ENCODE measurements at regions not wholly inside any gene's neighbourhood (a gene's known extent, or its start where the extent isn't known, plus 50 kb on each side); places are given as distances from the start of the nearest gene placed in this dataset.
"Not testable (repeated sequence)": the region's sequence is repeated elsewhere in the genome, so short reads cannot be mapped to it uniquely, and the experiment has no call there.

GRCh38 chr12:45518291-45519235 lies 210.9 kb upstream of the ARID2 start:
- H3K27ac ChIP-seq (ENCODE audit: low read depth, low read length): no peak overlapping the region
- no peaks in the 10 kb centered on the region for H3K36me3 ChIP-seq (ENCODE audit: control insufficient read depth, insufficient read depth, low read length)
- no peaks in the 10 kb centered on the region for H3K27me3 ChIP-seq (ENCODE audit: control insufficient read depth, insufficient read depth, low read length)
- H3K4me3 ChIP-seq (ENCODE audit: low read depth, low read length): no peak overlapping the region
- peak in 1 of 6 donors; percentile 85 for DNase-seq (ENCODE audit: low read depth in 4 of 6, low spot score in 6 of 6)
- no peaks in the 10 kb centered on the region for H3K9me3 ChIP-seq (ENCODE audit: control insufficient read depth, insufficient read depth, low read length)
- no peaks in the 10 kb centered on the region for H3K4me1 ChIP-seq (ENCODE audit: control insufficient read depth, insufficient read depth, low read length)
- 55% methylated on average over 6 of the region's 10 CpGs for WGBS (ENCODE audit: insufficient coverage)

- H3K27ac ChIP-seq (ENCODE audit: low read depth, low read length): no peak overlapping the region
- H3K36me3 ChIP-seq (ENCODE audit: control insufficient read depth, insufficient read depth, low read length): no peaks in the 10 kb centered on the region
- no peaks in the 10 kb centered on the region for H3K27me3 ChIP-seq (ENCODE audit: control insufficient read depth, insufficient read depth, low read length)
- 96% methylated on average over 3 of the region's 3 CpGs for WGBS (ENCODE audit: insufficient coverage)
- H3K4me1 ChIP-seq (ENCODE audit: control insufficient read depth, insufficient read depth, low read length): no peaks in the 10 kb centered on the region
- no peak overlapping the region for H3K4me3 ChIP-seq (ENCODE audit: low read depth, low read length)
- DNase-seq (ENCODE audit: low read depth in 4 of 6, low spot score in 6 of 6): no peak
- H3K9me3 ChIP-seq (ENCODE audit: control insufficient read depth, insufficient read depth, low read length): peaks cover 4% of the 10 kb centered on the region
Measured at GRCh38 chr12:45522227-45522626, 207.3 kb upstream of the ARID2 start.

GRCh38 chr12:45526823-45527222 lies 202.7 kb upstream of the ARID2 start:
- H3K27ac ChIP-seq (ENCODE audit: low read depth, low read length); H3K9me3 ChIP-seq (ENCODE audit: control insufficient read depth, insufficient read depth, low read length); H3K27me3 ChIP-seq (ENCODE audit: control insufficient read depth, insufficient read depth, low read length); H3K36me3 ChIP-seq (ENCODE audit: control insufficient read depth, insufficient read depth, low read length); H3K4me3 ChIP-seq (ENCODE audit: low read depth, low read length); H3K4me1 ChIP-seq (ENCODE audit: control insufficient read depth, insufficient read depth, low read length); DNase-seq (ENCODE audit: low read depth in 4 of 6, low spot score in 6 of 6): not testable (repeated sequence)
- no CpG with 5 or more reads among the region's 1 CpG for WGBS (ENCODE audit: insufficient coverage)

GRCh38 chr12:45532113-45532512 lies 197.4 kb upstream of the ARID2 start:
- DNase-seq (ENCODE audit: low read depth in 4 of 6, low spot score in 6 of 6): no peak
- H3K27me3 ChIP-seq (ENCODE audit: control insufficient read depth, insufficient read depth, low read length): no peaks in the 10 kb centered on the region
- WGBS (ENCODE audit: insufficient coverage): 43% methylated on average over 4 of the region's 4 CpGs
- H3K9me3 ChIP-seq (ENCODE audit: control insufficient read depth, insufficient read depth, low read length): no peaks in the 10 kb centered on the region
- H3K27ac ChIP-seq (ENCODE audit: low read depth, low read length): no peak overlapping the region
- H3K4me1 ChIP-seq (ENCODE audit: control insufficient read depth, insufficient read depth, low read length): no peaks in the 10 kb centered on the region
- no peaks in the 10 kb centered on the region for H3K36me3 ChIP-seq (ENCODE audit: control insufficient read depth, insufficient read depth, low read length)
- no peak overlapping the region for H3K4me3 ChIP-seq (ENCODE audit: low read depth, low read length)

- H3K27me3 ChIP-seq (ENCODE audit: control insufficient read depth, insufficient read depth, low read length): no peaks in the 10 kb centered on the region
- H3K9me3 ChIP-seq (ENCODE audit: control insufficient read depth, insufficient read depth, low read length): no peaks in the 10 kb centered on the region
- no peak overlapping the region for H3K4me3 ChIP-seq (ENCODE audit: low read depth, low read length)
- no peaks in the 10 kb centered on the region for H3K36me3 ChIP-seq (ENCODE audit: control insufficient read depth, insufficient read depth, low read length)
- no peak overlapping the region for H3K27ac ChIP-seq (ENCODE audit: low read depth, low read length)
- no peaks in the 10 kb centered on the region for H3K4me1 ChIP-seq (ENCODE audit: control insufficient read depth, insufficient read depth, low read length)
- no peak for DNase-seq (ENCODE audit: low read depth in 4 of 6, low spot score in 6 of 6)
Measured at GRCh38 chr12:45535610-45536180, 193.8 kb upstream of the ARID2 start.

GRCh38 chr12:45536284-45536683 lies 193.2 kb upstream of the ARID2 start:
- H3K27ac ChIP-seq (ENCODE audit: low read depth, low read length): no peak overlapping the region
- DNase-seq (ENCODE audit: low read depth in 4 of 6, low spot score in 6 of 6): peak in 1 of 6 donors; percentile 65
- WGBS (ENCODE audit: insufficient coverage): no CpG with 5 or more reads among the region's 1 CpG

GRCh38 chr12:45540661-45541341 lies 188.7 kb upstream of the ARID2 start:
- Histone ChIP-seq H3K36me3 (ENCODE audit: control insufficient read depth, insufficient read depth, low read length) (no peaks in the 10 kb centered on the region), H3K27me3 (ENCODE audit: control insufficient read depth, insufficient read depth, low read length) (no peaks in the 10 kb centered on the region), H3K27ac (ENCODE audit: low read depth, low read length) (no peak overlapping the region), H3K4me1 (ENCODE audit: control insufficient read depth, insufficient read depth, low read length) (no peaks in the 10 kb centered on the region), H3K9me3 (ENCODE audit: control insufficient read depth, insufficient read depth, low read length) (no peaks in the 10 kb centered on the region), H3K4me3 (ENCODE audit: low read depth, low read length) (no peak overlapping the region)
- no CpG with 5 or more reads among the region's 1 CpG for WGBS (ENCODE audit: insufficient coverage)
- peak in 1 of 6 donors; percentile 36 for DNase-seq (ENCODE audit: low read depth in 4 of 6, low spot score in 6 of 6)

More at GRCh38 chr12:45536284-45536683, 193.2 kb upstream of the ARID2 start:
- Histone ChIP-seq H3K9me3 (ENCODE audit: control insufficient read depth, insufficient read depth, low read length) (no peaks in the 10 kb centered on the region), H3K4me1 (ENCODE audit: control insufficient read depth, insufficient read depth, low read length) (no peaks in the 10 kb centered on the region), H3K4me3 (ENCODE audit: low read depth, low read length) (no peak overlapping the region), H3K27me3 (ENCODE audit: control insufficient read depth, insufficient read depth, low read length) (no peaks in the 10 kb centered on the region), H3K36me3 (ENCODE audit: control insufficient read depth, insufficient read depth, low read length) (no peaks in the 10 kb centered on the region)

- no peak overlapping the region for H3K4me3 ChIP-seq (ENCODE audit: low read depth, low read length)
- H3K9me3 ChIP-seq (ENCODE audit: control insufficient read depth, insufficient read depth, low read length): no peaks in the 10 kb centered on the region
- peak; percentile 22 to 84 (median 30) for DNase-seq (ENCODE audit: low read depth in 4 of 6, low spot score in 6 of 6)
- H3K27ac ChIP-seq (ENCODE audit: low read depth, low read length): no peak overlapping the region
- no peaks in the 10 kb centered on the region for H3K36me3 ChIP-seq (ENCODE audit: control insufficient read depth, insufficient read depth, low read length)
- WGBS (ENCODE audit: insufficient coverage): no CpG with 5 or more reads among the region's 2 CpGs
- no peaks in the 10 kb centered on the region for H3K27me3 ChIP-seq (ENCODE audit: control insufficient read depth, insufficient read depth, low read length)
- H3K4me1 ChIP-seq (ENCODE audit: control insufficient read depth, insufficient read depth, low read length): no peaks in the 10 kb centered on the region
Measured at GRCh38 chr12:45543887-45544286, 185.6 kb upstream of the ARID2 start.

GRCh38 chr12:45546545-45546944 lies 183.0 kb upstream of the ARID2 start:
- no peak overlapping the region for H3K27ac ChIP-seq (ENCODE audit: low read depth, low read length)
- no peaks in the 10 kb centered on the region for H3K27me3 ChIP-seq (ENCODE audit: control insufficient read depth, insufficient read depth, low read length)
- H3K4me3 ChIP-seq (ENCODE audit: low read depth, low read length): no peak overlapping the region
- 77% methylated on average over 2 of the region's 2 CpGs for WGBS (ENCODE audit: insufficient coverage)
- DNase-seq (ENCODE audit: low read depth in 4 of 6, low spot score in 6 of 6): no peak
- H3K9me3 ChIP-seq (ENCODE audit: control insufficient read depth, insufficient read depth, low read length): no peaks in the 10 kb centered on the region
- H3K36me3 ChIP-seq (ENCODE audit: control insufficient read depth, insufficient read depth, low read length): no peaks in the 10 kb centered on the region
- H3K4me1 ChIP-seq (ENCODE audit: control insufficient read depth, insufficient read depth, low read length): no peaks in the 10 kb centered on the region
